NCI-H2227 (cell line): ENCODE measurements at regions not wholly inside any gene's neighbourhood (a gene's known extent, or its start where the extent isn't known, plus 50 kb on each side); places are given as distances from the start of the nearest gene placed in this dataset.

Experiments
- DNase-seq: peaks from one replicate; lab custom pipeline; 2025; ENCODE audit not compliant: unreplicated experiment; lab: John Stamatoyannopoulos, UW

- no peak for DNase-seq
These were observed 236.3 kb downstream of the MAFB start for GRCh38 chr20:40452758-40453157.

- DNase-seq = no peak
These were observed 237.5 kb downstream of the MAFB start for GRCh38 chr20:40451552-40451951.

- DNase-seq = no peak
These were observed 238.9 kb downstream of the MAFB start for GRCh38 chr20:40449974-40450616.

GRCh38 chr20:40449144-40449690, 239.8 kb downstream of the MAFB start:
- no peak for DNase-seq

GRCh38 chr20:40446888-40447287, 242.1 kb downstream of the MAFB start:
- no peak for DNase-seq

GRCh38 chr20:40444516-40444915, 244.5 kb downstream of the MAFB start:
- no peak for DNase-seq

GRCh38 chr20:40443753-40444152, 245.3 kb downstream of the MAFB start:
- no peak for DNase-seq

- no peak for DNase-seq
These were observed 246.7 kb downstream of the MAFB start for GRCh38 chr20:40442181-40442963.

- no peak for DNase-seq
These were observed 247.3 kb downstream of the MAFB start for GRCh38 chr20:40441771-40442170.

GRCh38 chr20:40438161-40438830, 250.7 kb downstream of the MAFB start:
- no peak for DNase-seq

- DNase-seq = no peak
These were observed 253.0 kb downstream of the MAFB start for GRCh38 chr20:40436011-40436410.

GRCh38 chr20:40435146-40435895, 253.7 kb downstream of the MAFB start:
- DNase-seq = no peak

GRCh38 chr20:40434122-40434521, 254.9 kb downstream of the MAFB start:
- no peak for DNase-seq

GRCh38 chr20:40433341-40433861, 255.6 kb downstream of the MAFB start:
- DNase-seq = no peak

- no peak for DNase-seq
These were observed 257.4 kb downstream of the MAFB start for GRCh38 chr20:40431611-40432010.

- DNase-seq = no peak
These were observed 257.9 kb downstream of the MAFB start for GRCh38 chr20:40431112-40431511.

GRCh38 chr20:40427026-40427425, 262.0 kb downstream of the MAFB start:
- DNase-seq = no peak

GRCh38 chr20:40424695-40425094, 264.3 kb downstream of the MAFB start:
- no peak for DNase-seq

- no peak for DNase-seq
These were observed 266.4 kb downstream of the MAFB start for GRCh38 chr20:40422656-40423055.

GRCh38 chr20:40416274-40416673, 272.8 kb downstream of the MAFB start:
- DNase-seq = no peak
